AG09309 (cell line): ENCODE measurements at regions not wholly inside any gene's neighbourhood (a gene's known extent, or its start where the extent isn't known, plus 50 kb on each side); places are given as distances from the start of the nearest gene placed in this dataset.
A peak's percentile ranks its signal among the peaks of the same experiment; 100 is the strongest.

Source experiments
- DNase-seq: peaks from one replicate; pipeline ENCODE4 v3.0.0-alpha.2; 2010; ENCODE audit warnings: low read depth
- H3K4me3 ChIP-seq: 2 replicates; pipeline ENCODE4 v1.5.1; 2011; ENCODE audit warnings: mild to moderate bottlenecking, low read depth, low read length, moderate library complexity; ENCODE audit not compliant: control insufficient read depth
- CTCF ChIP-seq: IDR thresholded peaks from 2 replicates; pipeline ENCODE4 v1.5.1; 2011; ENCODE audit warnings: mild to moderate bottlenecking, low read depth, low read length, inconsistent platforms; ENCODE audit not compliant: insufficient read depth, control insufficient read depth; ENCODE audit errors: missing control alignments

GRCh38 chr9:36728651-36729520, 156.2 kb downstream of the MELK start:
- peak; percentile 79 for TF ChIP-seq CTCF
- DNase-seq, result peak; percentile 18
- no peak overlapping the region for H3K4me3 ChIP-seq

GRCh38 chr9:36729906-36730305, 157.2 kb downstream of the MELK start:
- DNase-seq, result no peak
- no peak overlapping the region for H3K4me3 ChIP-seq
- no peak for TF ChIP-seq CTCF

DNA sequence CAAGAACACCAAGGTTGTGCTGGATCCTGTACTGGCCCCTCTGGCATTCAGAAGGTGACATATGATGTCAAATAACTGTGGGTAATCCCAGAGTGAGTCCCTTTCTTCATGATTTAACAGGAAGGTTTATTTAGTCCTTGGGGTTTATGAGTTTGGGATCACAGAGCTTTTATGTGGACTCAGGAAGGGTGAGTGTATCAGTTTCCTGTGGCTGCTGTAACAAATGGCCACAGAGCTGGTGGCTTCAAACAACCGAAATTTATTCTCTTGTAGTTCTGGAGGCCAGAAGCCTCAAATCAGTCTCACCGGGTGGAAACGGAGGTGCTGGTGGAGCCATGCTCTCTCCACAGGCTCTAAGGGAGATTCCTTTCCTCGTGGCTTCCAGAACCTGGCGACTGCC, 157.7 kb downstream of the MELK start:
- no peak for DNase-seq
- H3K4me3 ChIP-seq, result no peak overlapping the region
- no peak for TF ChIP-seq CTCF

GRCh38 chr9:36731068-36731956, 158.6 kb downstream of the MELK start:
- TF ChIP-seq CTCF, result no peak
- H3K4me3 ChIP-seq, result no peak overlapping the region
- no peak for DNase-seq

- no peak for TF ChIP-seq CTCF
- no peak for DNase-seq
- no peak overlapping the region for H3K4me3 ChIP-seq
These were observed 162.0 kb downstream of the MELK start for GRCh38 chr9:36734737-36735136.

GRCh38 chr9:36736648-36737047, 164.0 kb downstream of the MELK start:
- no peak overlapping the region for H3K4me3 ChIP-seq
- TF ChIP-seq CTCF, result no peak
- no peak for DNase-seq
